Breast epithelium (tissue), 4 donors: ENCODE measurements at regions not wholly inside any gene's neighbourhood (a gene's known extent, or its start where the extent isn't known, plus 50 kb on each side); places are given as distances from the start of the nearest gene placed in this dataset.

Experiments used
- DNase-seq, 2 donors: peaks; one replicate each; pipeline ENCODE4 v3.0.0-alpha.2; 2019; ENCODE audit warnings: low spot score in 2 of 2
- H3K27ac ChIP-seq, 2 donors: fragments of 200-600 bp; sonication (generic) in 1 of 2; one replicate each; pipeline ENCODE4 v1.5.1; 2016 to 2019; ENCODE audit warnings: mild to moderate bottlenecking in 1 of 2
- H3K27me3 ChIP-seq, 2 donors: fragments of 200-600 bp; sonication (generic) in 1 of 2; one replicate each; pipeline versions ENCODE4 v1.5.1 to v1.6.0; 2017 to 2019; ENCODE audit warnings: control low read depth in 1 of 2, mild to moderate bottlenecking in 1 of 2
- H3K36me3 ChIP-seq: fragments of 200-600 bp; one replicate; pipeline ENCODE4 v1.5.1; 2019
- H3K4me1 ChIP-seq, 2 donors: fragments of 200-600 bp; sonication (generic); one replicate each; pipeline ENCODE4 v1.5.1; 2016 to 2019; ENCODE audit warnings: control low read depth in 1 of 2
- H3K4me3 ChIP-seq, 3 donors: fragments of 200-600 bp; sonication (generic); 1 replicate in 2 of 3; 2 replicates in 1 of 3; pipeline ENCODE4 v1.5.1; 2016 to 2019; ENCODE audit warnings: mild to moderate bottlenecking in 3 of 3, moderate library complexity in 2 of 3
- H3K9me3 ChIP-seq, 2 donors: fragments of 200-600 bp; sonication (generic) in 1 of 2; one replicate each; pipeline ENCODE4 v1.5.1; 2016 to 2019; ENCODE audit warnings: control low read depth in 1 of 2
- CTCF ChIP-seq, 3 donors: fragments of 450-650 bp; IDR thresholded peaks; one replicate each; pipeline ENCODE4 v1.5.1; 2016 to 2017; ENCODE audit warnings: antibody characterized with exemption in 3 of 3, mild to moderate bottlenecking in 3 of 3, moderate library complexity in 3 of 3
- POLR2A ChIP-seq: fragments of 450-650 bp; IDR thresholded peaks from one replicate; pipeline ENCODE4 v1.6.1; 2016; ENCODE audit warnings: antibody characterized with exemption, mild to moderate bottlenecking, moderate library complexity
- POLR2AphosphoS5 ChIP-seq, 3 donors: sonication (generic); formaldehyde crosslinking; IDR thresholded peaks; one replicate each; pipeline ENCODE4 v1.6.1; 2017; ENCODE audit warnings: antibody characterized with exemption in 3 of 3
- intact Hi-C: fragments of 100-400 bp; cut with DNase I; formaldehyde crosslinking; loops from one replicate; pipeline ENCODE4 v1.15.1; 2023; ENCODE audit warnings: low total_unique reads

DNA sequence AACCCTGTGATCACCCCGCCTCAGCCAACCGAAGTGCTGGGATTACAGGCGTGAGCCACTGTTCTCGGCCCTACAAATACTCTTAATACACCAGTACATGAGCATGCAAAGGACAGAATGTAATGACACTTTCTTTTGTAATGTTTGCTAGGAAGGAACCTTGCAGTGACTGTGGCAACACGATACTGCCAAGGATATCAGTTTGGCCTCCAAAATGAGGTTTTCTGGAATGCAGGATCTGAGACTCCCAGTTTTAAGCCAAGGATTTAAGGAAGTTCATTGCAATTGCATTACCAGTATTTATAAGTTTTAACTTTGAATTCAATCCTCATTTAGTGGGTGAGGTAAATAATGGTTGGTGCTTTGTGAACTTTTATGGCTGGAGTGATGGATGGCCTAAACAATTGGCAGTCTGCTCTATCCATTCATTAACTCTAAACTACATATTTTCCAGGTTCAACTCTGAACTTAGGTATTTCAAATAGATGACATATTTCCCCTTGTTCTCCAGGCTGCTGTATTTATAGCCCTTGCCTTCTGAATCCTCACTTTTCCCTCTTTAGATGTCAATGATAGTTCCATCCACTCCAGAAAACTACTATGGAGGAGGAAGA is 330.3 kb downstream of the C11orf87 start:
- no peak overlapping the region for H3K4me3 ChIP-seq
- H3K36me3 ChIP-seq = no peaks in the 10 kb centered on the region
- H3K9me3 ChIP-seq = no peaks in the 10 kb centered on the region
- no peaks in the 10 kb centered on the region for H3K27me3 ChIP-seq
- H3K4me1 ChIP-seq = no peaks in the 10 kb centered on the region
- intact Hi-C loops = no loop called here
- TF ChIP-seq CTCF (IDR thresholded peaks at IDR 0.05) (no peak), POLR2AphosphoS5 (IDR thresholded peaks at IDR 0.05) (no peak), POLR2A (no peak)
- H3K27ac ChIP-seq = no peak overlapping the region
- no peak for DNase-seq

- H3K4me3 ChIP-seq = no peak overlapping the region
- no peak for DNase-seq
- intact Hi-C loops = no loop called here
- no peaks in the 10 kb centered on the region for H3K27me3 ChIP-seq
- H3K4me1 ChIP-seq = no peaks in the 10 kb centered on the region
- H3K36me3 ChIP-seq = no peaks in the 10 kb centered on the region
- no peaks in the 10 kb centered on the region for H3K9me3 ChIP-seq
- TF ChIP-seq CTCF (IDR thresholded peaks at IDR 0.05) (no peak), POLR2A (no peak), POLR2AphosphoS5 (IDR thresholded peaks at IDR 0.05) (no peak)
- no peak overlapping the region for H3K27ac ChIP-seq
These were observed 334.5 kb downstream of the C11orf87 start for GRCh38 chr11:109756521-109756920.

GRCh38 chr11:109756951-109757350 is 335.0 kb downstream of the C11orf87 start:
- intact Hi-C loops = no loop called here
- no peak for TF ChIP-seq CTCF (IDR thresholded peaks at IDR 0.05)
- TF ChIP-seq POLR2AphosphoS5 (IDR thresholded peaks at IDR 0.05) = no peak
- no peak for TF ChIP-seq POLR2A

DNA sequence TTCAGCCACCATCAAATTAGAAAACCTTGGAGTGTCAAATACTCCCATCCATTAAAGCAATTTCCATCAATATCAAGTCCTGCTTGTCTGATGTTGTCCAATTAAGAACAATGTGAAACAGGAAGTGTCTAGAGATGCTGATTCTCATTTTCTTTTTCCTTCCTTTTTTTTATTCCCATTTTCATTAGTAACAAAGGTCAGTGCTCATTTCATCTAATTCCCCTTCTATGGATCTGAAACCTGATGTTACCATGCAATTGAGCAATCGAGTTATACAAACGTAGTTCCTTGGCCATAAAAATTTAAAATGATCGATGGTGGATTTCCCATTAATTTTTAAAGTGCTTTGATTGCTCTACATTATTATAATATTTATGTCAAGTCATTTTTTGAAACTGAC is 330.6 kb upstream of the ZC3H12C start:
- Histone ChIP-seq H3K4me3 (no peak overlapping the region), H3K27me3 (no peaks in the 10 kb centered on the region), H3K9me3 (no peaks in the 10 kb centered on the region), H3K4me1 (no peaks in the 10 kb centered on the region), H3K36me3 (no peaks in the 10 kb centered on the region), H3K27ac (no peak overlapping the region)
- DNase-seq = no peak
- intact Hi-C loops = no loop called here
- no peak for TF ChIP-seq POLR2A
- TF ChIP-seq CTCF (IDR thresholded peaks at IDR 0.05) = no peak
- TF ChIP-seq POLR2AphosphoS5 (IDR thresholded peaks at IDR 0.05) = no peak

More at GRCh38 chr11:109756951-109757350, 335.0 kb downstream of the C11orf87 start:
- Histone ChIP-seq H3K27ac (no peak overlapping the region), H3K4me1 (no peaks in the 10 kb centered on the region), H3K27me3 (no peaks in the 10 kb centered on the region), H3K9me3 (no peaks in the 10 kb centered on the region), H3K4me3 (no peak overlapping the region), H3K36me3 (no peaks in the 10 kb centered on the region)
- no peak for DNase-seq

- H3K4me3 ChIP-seq = no peak overlapping the region
- intact Hi-C loops = no loop called here
- no peaks in the 10 kb centered on the region for H3K9me3 ChIP-seq
- DNase-seq = no peak
- no peaks in the 10 kb centered on the region for H3K27me3 ChIP-seq
- no peaks in the 10 kb centered on the region for H3K36me3 ChIP-seq
- TF ChIP-seq POLR2A (no peak), CTCF (IDR thresholded peaks at IDR 0.05) (no peak), POLR2AphosphoS5 (IDR thresholded peaks at IDR 0.05) (no peak)
- H3K27ac ChIP-seq = no peak overlapping the region
- no peaks in the 10 kb centered on the region for H3K4me1 ChIP-seq
These were observed 327.4 kb upstream of the ZC3H12C start for GRCh38 chr11:109765709-109766311.
